WERI-Rb-1 (cell line): ENCODE measurements at regions not wholly inside any gene's neighbourhood (a gene's known extent, or its start where the extent isn't known, plus 50 kb on each side); places are given as distances from the start of the nearest gene placed in this dataset.

Experiments
- DNase-seq: peaks from one replicate; pipeline ENCODE4 v3.0.0-alpha.2; 2020
- H3K27ac ChIP-seq: fragments of 250-450 bp; sonication (Bioruptor Pico); 2 replicates; pipeline ENCODE4 v1.5.1; 2020; ENCODE audit warnings: mild to moderate bottlenecking, moderate library complexity
- H3K27me3 ChIP-seq: fragments of 250-450 bp; sonication (Bioruptor Pico); 2 replicates; pipeline ENCODE4 v1.5.1; 2021; ENCODE audit warnings: mild to moderate bottlenecking, low read depth, moderate library complexity; ENCODE audit not compliant: insufficient read depth, severe bottlenecking
- H3K36me3 ChIP-seq: fragments of 250-450 bp; sonication (Bioruptor Pico); 2 replicates; pipeline ENCODE4 v1.5.1; 2020; ENCODE audit warnings: mild to moderate bottlenecking, moderate library complexity
- H3K4me3 ChIP-seq: 2 replicates; pipeline ENCODE4 v1.5.1; 2011; ENCODE audit warnings: low read depth, mild to moderate bottlenecking, control low read depth, low read length
- H3K9me3 ChIP-seq: fragments of 250-450 bp; sonication (Bioruptor Pico); 2 replicates; pipeline ENCODE4 v1.5.1; 2021; ENCODE audit warnings: mild to moderate bottlenecking, moderate library complexity; ENCODE audit not compliant: severe bottlenecking
- CTCF ChIP-seq: IDR thresholded peaks from 2 replicates; pipeline ENCODE4 v1.5.1; 2011; ENCODE audit warnings: low read depth, mild to moderate bottlenecking, control low read depth, inconsistent platforms, low read length

- Histone ChIP-seq H3K27ac (no peak overlapping the region), H3K27me3 (peaks cover 59% of the 10 kb centered on the region), H3K9me3 (no peaks in the 10 kb centered on the region), H3K36me3 (no peaks in the 10 kb centered on the region), H3K4me3 (no peak overlapping the region)
- DNase-seq, result no peak
- no peak for TF ChIP-seq CTCF
Observed at GRCh38 chr15:38622908-38623307, 58.3 kb upstream of the RASGRP1 start.

GRCh38 chr15:38623744-38624143 is 59.1 kb upstream of the RASGRP1 start:
- Histone ChIP-seq H3K9me3 (no peaks in the 10 kb centered on the region), H3K4me3 (no peak overlapping the region), H3K27me3 (peaks cover 58% of the 10 kb centered on the region), H3K27ac (no peak overlapping the region), H3K36me3 (no peaks in the 10 kb centered on the region)
- TF ChIP-seq CTCF, result no peak
- DNase-seq, result no peak

GRCh38 chr15:38624244-38625205 is 59.9 kb upstream of the RASGRP1 start:
- Histone ChIP-seq H3K4me3 (no peak overlapping the region), H3K9me3 (no peaks in the 10 kb centered on the region), H3K27ac (no peak overlapping the region), H3K36me3 (no peaks in the 10 kb centered on the region), H3K27me3 (peaks cover 62% of the 10 kb centered on the region)
- TF ChIP-seq CTCF, result no peak
- no peak for DNase-seq

GRCh38 chr15:38625886-38626285 is 61.3 kb upstream of the RASGRP1 start:
- Histone ChIP-seq H3K36me3 (no peaks in the 10 kb centered on the region), H3K27ac (no peak overlapping the region), H3K27me3 (peaks cover 55% of the 10 kb centered on the region), H3K4me3 (no peak overlapping the region), H3K9me3 (no peaks in the 10 kb centered on the region)
- no peak for DNase-seq
- TF ChIP-seq CTCF, result no peak

GRCh38 chr15:38626443-38627050 is 61.9 kb upstream of the RASGRP1 start:
- TF ChIP-seq CTCF, result no peak

More at GRCh38 chr15:38626443-38627050, 61.9 kb upstream of the RASGRP1 start:
- Histone ChIP-seq H3K36me3 (no peaks in the 10 kb centered on the region), H3K27me3 (peaks cover 55% of the 10 kb centered on the region), H3K9me3 (no peaks in the 10 kb centered on the region), H3K4me3 (no peak overlapping the region), H3K27ac (no peak overlapping the region)
- DNase-seq, result no peak
